MM.1S (cell line): ENCODE measurements at regions not wholly inside any gene's neighbourhood (a gene's known extent, or its start where the extent isn't known, plus 50 kb on each side); places are given as distances from the start of the nearest gene placed in this dataset.

Source experiments
- DNase-seq: peaks from one replicate; pipeline ENCODE4 v3.0.0-alpha.2; 2015
- H2AFZ ChIP-seq: fragments of 300-600 bp; sonication (generic); 2 replicates; pipeline ENCODE4 v1.6.0; 2016; ENCODE audit warnings: antibody characterized with exemption, low read length
- H3F3A ChIP-seq: fragments of 300-600 bp; sonication (generic); 2 replicates; pipeline ENCODE4 v1.6.1; 2016; ENCODE audit warnings: mild to moderate bottlenecking, antibody characterized with exemption, low read length, moderate library complexity, mixed read lengths; ENCODE audit not compliant: insufficient read depth
- H3K27ac ChIP-seq: fragments of 300-600 bp; sonication (generic); 2 replicates; pipeline ENCODE4 v1.5.1; 2016; ENCODE audit warnings: mild to moderate bottlenecking, low read length
- H3K27me3 ChIP-seq: fragments of 300-600 bp; sonication (generic); replicated peaks from 2 replicates; pipeline ENCODE4 v1.6.0; 2016; ENCODE audit warnings: low read length; ENCODE audit not compliant: insufficient read depth
- H3K36me3 ChIP-seq: fragments of 300-600 bp; sonication (generic); replicated peaks from 2 replicates; pipeline ENCODE4 v1.6.1; 2016; ENCODE audit warnings: mild to moderate bottlenecking, low read length, mixed read lengths; ENCODE audit not compliant: insufficient read depth
- H3K4me1 ChIP-seq: fragments of 300-600 bp; sonication (generic); 2 replicates; pipeline ENCODE4 v1.6.1; 2016; ENCODE audit warnings: low read length, mixed read lengths
- H3K4me2 ChIP-seq: fragments of 300-600 bp; sonication (generic); 2 replicates; pipeline ENCODE4 v1.6.0; 2016; ENCODE audit warnings: low read depth, low read length
- H3K4me3 ChIP-seq: fragments of 300-600 bp; sonication (generic); 2 replicates; pipeline ENCODE4 v1.5.1; 2016; ENCODE audit warnings: low read length, mixed read lengths
- H3K79me2 ChIP-seq: fragments of 300-600 bp; sonication (generic); 2 replicates; pipeline ENCODE4 v1.6.1; 2016; ENCODE audit warnings: mixed run types, low read length, mixed read lengths
- H3K9ac ChIP-seq: fragments of 300-600 bp; sonication (generic); 2 replicates; pipeline ENCODE4 v1.6.1; 2016; ENCODE audit warnings: low read length, mixed read lengths
- H3K9me2 ChIP-seq: fragments of 300-600 bp; sonication (generic); replicated peaks from 2 replicates; pipeline ENCODE4 v1.6.1; 2016; ENCODE audit warnings: mild to moderate bottlenecking, low read length, mixed read lengths; ENCODE audit not compliant: insufficient read depth
- H3K9me3 ChIP-seq: fragments of 300-600 bp; sonication (generic); replicated peaks from 2 replicates; pipeline ENCODE4 v1.6.1; 2016; ENCODE audit warnings: mild to moderate bottlenecking, low read length, mixed read lengths; ENCODE audit not compliant: insufficient read depth
- H4K20me1 ChIP-seq: fragments of 300-600 bp; sonication (generic); 2 replicates; pipeline ENCODE4 v1.6.1; 2016; ENCODE audit warnings: mild to moderate bottlenecking, low read length, moderate library complexity, mixed read lengths; ENCODE audit not compliant: insufficient read depth
- CTCF ChIP-seq: fragments of 300-600 bp; sonication (generic); IDR thresholded peaks from 2 replicates; pipeline ENCODE4 v1.5.1; 2016; ENCODE audit warnings: antibody characterized with exemption, low read length, mixed read lengths
- EZH2 ChIP-seq: fragments of 300-600 bp; sonication (generic); optimal IDR thresholded peaks from 2 replicates; pipeline ENCODE3; 2017; ENCODE audit warnings: low read depth, mild to moderate bottlenecking, antibody characterized with exemption, low read length, mixed read lengths
- EZH2phosphoT487 ChIP-seq: fragments of 300-600 bp; sonication (generic); IDR thresholded peaks from 2 replicates; pipeline ENCODE4 v1.6.1; 2018; ENCODE audit warnings: antibody characterized with exemption, low read length

GRCh38 chr11:129655247-129655832 is 160.3 kb upstream of the TMEM45B start:
- no peaks in the 10 kb centered on the region for H3F3A ChIP-seq
- H3K4me3 ChIP-seq: no peak overlapping the region
- H3K27me3 ChIP-seq: no peaks in the 10 kb centered on the region
- no peak for DNase-seq
- H3K27ac ChIP-seq: no peak overlapping the region
- H4K20me1 ChIP-seq: no peaks in the 10 kb centered on the region
- H3K79me2 ChIP-seq: no peaks in the 10 kb centered on the region
- H2AFZ ChIP-seq: no peak overlapping the region
- no peaks in the 10 kb centered on the region for H3K9me3 ChIP-seq
- no peak overlapping the region for H3K4me2 ChIP-seq
- H3K9ac ChIP-seq: no peak overlapping the region
- H3K9me2 ChIP-seq: no peaks in the 10 kb centered on the region
- H3K4me1 ChIP-seq: no peaks in the 10 kb centered on the region
- TF ChIP-seq CTCF (no peak), EZH2 (no peak), EZH2phosphoT487 (no peak)
- no peaks in the 10 kb centered on the region for H3K36me3 ChIP-seq

DNA sequence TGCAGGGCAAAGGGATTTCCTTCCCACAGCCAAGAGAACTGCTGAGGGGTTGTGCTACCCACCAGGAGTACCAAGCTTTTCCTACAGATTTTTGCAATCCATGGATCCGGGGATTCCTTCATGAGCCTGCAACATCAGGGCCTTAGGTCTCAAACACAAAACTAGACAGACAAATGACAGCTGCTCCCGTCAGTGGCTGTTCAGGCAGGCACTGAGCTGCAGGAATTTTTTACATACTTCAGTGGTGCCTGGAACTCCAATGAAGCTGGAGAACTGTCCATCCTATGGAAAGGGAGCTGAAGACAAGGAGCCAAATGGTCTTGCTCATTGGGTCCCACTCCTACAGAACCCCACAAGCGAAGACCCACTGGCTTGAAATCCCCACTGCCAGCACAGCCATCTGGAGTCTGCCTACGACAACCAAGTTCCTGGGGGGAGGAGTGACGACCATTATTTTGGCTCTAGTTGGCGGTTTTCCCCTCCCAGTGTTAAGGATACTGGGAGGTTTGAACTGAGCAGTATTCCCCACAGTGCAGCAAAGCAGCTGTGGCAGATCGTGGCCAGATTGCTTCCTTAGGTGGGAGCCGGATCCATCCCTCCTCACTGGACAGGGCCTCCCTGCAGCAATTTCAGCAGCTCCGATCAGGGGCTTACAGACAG is 157.7 kb upstream of the TMEM45B start:
- no peak overlapping the region for H3K9ac ChIP-seq
- H3K9me2 ChIP-seq: no peaks in the 10 kb centered on the region
- DNase-seq: no peak
- H4K20me1 ChIP-seq: no peaks in the 10 kb centered on the region
- no peaks in the 10 kb centered on the region for H3F3A ChIP-seq
- no peak overlapping the region for H3K27ac ChIP-seq
- H3K4me3 ChIP-seq: no peak overlapping the region
- H3K36me3 ChIP-seq: no peaks in the 10 kb centered on the region
- no peaks in the 10 kb centered on the region for H3K9me3 ChIP-seq
- H3K79me2 ChIP-seq: no peaks in the 10 kb centered on the region
- no peak overlapping the region for H3K4me2 ChIP-seq
- no peak overlapping the region for H2AFZ ChIP-seq
- no peaks in the 10 kb centered on the region for H3K27me3 ChIP-seq
- H3K4me1 ChIP-seq: no peaks in the 10 kb centered on the region
- TF ChIP-seq EZH2 (no peak), EZH2phosphoT487 (no peak), CTCF (no peak)

GRCh38 chr11:129658526-129658867 is 157.2 kb upstream of the TMEM45B start:
- no peak overlapping the region for H3K27ac ChIP-seq
- H3K27me3 ChIP-seq: no peaks in the 10 kb centered on the region
- H3K36me3 ChIP-seq: no peaks in the 10 kb centered on the region
- no peak overlapping the region for H3K4me2 ChIP-seq
- no peak overlapping the region for H2AFZ ChIP-seq
- H3K9me3 ChIP-seq: no peaks in the 10 kb centered on the region
- H4K20me1 ChIP-seq: no peaks in the 10 kb centered on the region
- no peaks in the 10 kb centered on the region for H3K4me1 ChIP-seq
- no peak for TF ChIP-seq EZH2
- TF ChIP-seq EZH2phosphoT487: no peak
- TF ChIP-seq CTCF: no peak
- H3K9me2 ChIP-seq: no peaks in the 10 kb centered on the region
- no peaks in the 10 kb centered on the region for H3K79me2 ChIP-seq
- no peak for DNase-seq
- H3K9ac ChIP-seq: no peak overlapping the region
- no peaks in the 10 kb centered on the region for H3F3A ChIP-seq
- no peak overlapping the region for H3K4me3 ChIP-seq
